Lower leg skin (tissue), 3 donors: ENCODE measurements at regions not wholly inside any gene's neighbourhood (a gene's known extent, or its start where the extent isn't known, plus 50 kb on each side); places are given as distances from the start of the nearest gene placed in this dataset.

Experiments
- CTCF ChIP-seq, 3 donors: fragments of 450-650 bp; IDR thresholded peaks; one replicate each; pipeline ENCODE4 v1.5.1; 2016; ENCODE audit warnings: antibody characterized with exemption in 3 of 3, mild to moderate bottlenecking in 3 of 3, moderate library complexity in 2 of 3
- POLR2A ChIP-seq, 2 donors: fragments of 450-650 bp; IDR thresholded peaks; one replicate each; pipeline ENCODE4 v1.6.1; 2016 to 2017; ENCODE audit warnings: antibody characterized with exemption in 2 of 2, mild to moderate bottlenecking in 1 of 2, moderate library complexity in 1 of 2

- TF ChIP-seq CTCF (IDR thresholded peaks at IDR 0.05): no peak
- TF ChIP-seq POLR2A (IDR thresholded peaks at IDR 0.05): no peak
Observed at GRCh38 chr9:36730414-36730813, 157.7 kb downstream of the MELK start.
